Breast epithelium (tissue), 3 donors: ENCODE measurements at regions not wholly inside any gene's neighbourhood (a gene's known extent, or its start where the extent isn't known, plus 50 kb on each side); places are given as distances from the start of the nearest gene placed in this dataset.
"Not testable (repeated sequence)": the region's sequence is repeated elsewhere in the genome, so short reads cannot be mapped to it uniquely, and the experiment has no call there.

ENCODE experiments used
- POLR2A ChIP-seq: fragments of 450-650 bp; IDR thresholded peaks from one replicate; pipeline ENCODE4 v1.6.1; 2016; ENCODE audit warnings: antibody characterized with exemption, mild to moderate bottlenecking, moderate library complexity
- TF ChIP-seq, protein P1 (sequence below), 3 donors: fragments of 450-650 bp; IDR thresholded peaks; one replicate each; pipeline ENCODE4 v1.5.1; 2016 to 2017; ENCODE audit warnings: antibody characterized with exemption in 3 of 3, mild to moderate bottlenecking in 3 of 3, moderate library complexity in 3 of 3

DNA sequence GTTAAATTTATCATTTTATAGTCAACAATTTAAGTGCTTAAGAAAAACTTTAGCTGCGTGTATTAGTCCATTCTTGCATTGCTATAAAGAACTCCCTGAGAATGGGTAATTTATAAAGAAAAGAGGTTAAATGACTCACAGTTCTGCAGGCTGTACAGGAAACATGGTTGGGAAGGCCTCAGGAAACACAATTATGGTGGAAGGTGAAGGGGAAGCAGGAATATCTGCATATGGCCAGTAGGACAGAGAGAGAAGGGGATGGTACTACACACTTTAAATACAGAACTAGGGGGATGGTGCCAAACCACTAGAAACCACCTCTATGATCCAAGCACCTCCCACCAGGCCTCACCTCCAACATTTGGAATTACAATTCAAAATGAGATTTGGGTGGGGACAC, 295.5 kb upstream of the PLGLB1 start:
- TF ChIP-seq, protein P1, sequence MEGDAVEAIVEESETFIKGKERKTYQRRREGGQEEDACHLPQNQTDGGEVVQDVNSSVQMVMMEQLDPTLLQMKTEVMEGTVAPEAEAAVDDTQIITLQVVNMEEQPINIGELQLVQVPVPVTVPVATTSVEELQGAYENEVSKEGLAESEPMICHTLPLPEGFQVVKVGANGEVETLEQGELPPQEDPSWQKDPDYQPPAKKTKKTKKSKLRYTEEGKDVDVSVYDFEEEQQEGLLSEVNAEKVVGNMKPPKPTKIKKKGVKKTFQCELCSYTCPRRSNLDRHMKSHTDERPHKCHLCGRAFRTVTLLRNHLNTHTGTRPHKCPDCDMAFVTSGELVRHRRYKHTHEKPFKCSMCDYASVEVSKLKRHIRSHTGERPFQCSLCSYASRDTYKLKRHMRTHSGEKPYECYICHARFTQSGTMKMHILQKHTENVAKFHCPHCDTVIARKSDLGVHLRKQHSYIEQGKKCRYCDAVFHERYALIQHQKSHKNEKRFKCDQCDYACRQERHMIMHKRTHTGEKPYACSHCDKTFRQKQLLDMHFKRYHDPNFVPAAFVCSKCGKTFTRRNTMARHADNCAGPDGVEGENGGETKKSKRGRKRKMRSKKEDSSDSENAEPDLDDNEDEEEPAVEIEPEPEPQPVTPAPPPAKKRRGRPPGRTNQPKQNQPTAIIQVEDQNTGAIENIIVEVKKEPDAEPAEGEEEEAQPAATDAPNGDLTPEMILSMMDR (IDR thresholded peaks at IDR 0.05): not testable (repeated sequence)
- not testable (repeated sequence) for TF ChIP-seq POLR2A
